HEK293 (cell line): ENCODE measurements at regions not wholly inside any gene's neighbourhood (a gene's known extent, or its start where the extent isn't known, plus 50 kb on each side); places are given as distances from the start of the nearest gene placed in this dataset.

Source experiments
- CTCF ChIA-PET: fragments of 350-600 bp; formaldehyde crosslinking; extraction: SDS; loops from one replicate; lab custom pipeline; 2021; ENCODE audit warnings: antibody characterized with exemption; lab: Yijun Ruan, JAX
- POLR2A ChIA-PET: fragments of 300-600 bp; formaldehyde crosslinking; extraction: SDS; loops from one replicate; lab custom pipeline; 2020; ENCODE audit warnings: antibody characterized with exemption, inconsistent platforms; lab: Yijun Ruan, JAX
- H3K27ac ChIP-seq: fragments of 200-500 bp; sonication (Bioruptor generic); 2 replicates; pipeline ENCODE4 v1.5.1; 2014; ENCODE audit warnings: low read depth, low read length, control low read depth, inconsistent platforms; ENCODE audit errors: extremely low read depth
- H3K36me3 ChIP-seq, 2 experiments: fragments of 200-500 bp in 1 of 2; sonication (Bioruptor generic) in 1 of 2; 1 replicate in 1 of 2; 2 replicates in 1 of 2; pipeline ENCODE4 v1.5.1; 2014 to 2017; ENCODE audit warnings: inconsistent platforms in 2 of 2, low read length in 2 of 2; ENCODE audit not compliant: control insufficient read depth in 2 of 2, insufficient read depth in 1 of 2
- H3K4me1 ChIP-seq: fragments of 200-500 bp; sonication (Bioruptor generic); 2 replicates; pipeline ENCODE4 v1.5.1; 2014; ENCODE audit warnings: mild to moderate bottlenecking, low read length, inconsistent platforms; ENCODE audit not compliant: control insufficient read depth, insufficient read depth
- H3K4me3 ChIP-seq: 2 replicates; pipeline ENCODE4 v1.5.1; 2011; ENCODE audit warnings: low read depth, mild to moderate bottlenecking, control low read depth, low read length, moderate library complexity
- H3K9me3 ChIP-seq: fragments of 200-500 bp; sonication (Bioruptor generic); 2 replicates; pipeline ENCODE4 v1.5.1; 2014; ENCODE audit warnings: low read depth, low read length, inconsistent platforms; ENCODE audit not compliant: control insufficient read depth, insufficient read depth
- BCL11B ChIP-seq: fragments of 450-650 bp; formaldehyde crosslinking; IDR thresholded peaks from 2 replicates; pipeline ENCODE4 v1.5.1; 2016; ENCODE audit warnings: low read depth, missing biosample characterization, missing genetic modification characterization
- ELK4 ChIP-seq: IDR thresholded peaks from 2 replicates; pipeline ENCODE4 v1.6.1; 2011; ENCODE audit warnings: mild to moderate bottlenecking, low read depth, low read length, borderline replicate concordance
- HOXA7 ChIP-seq: sonication (generic); formaldehyde crosslinking; IDR thresholded peaks from 2 replicates; pipeline ENCODE4 v1.8.1; 2022; ENCODE audit warnings: missing genetic modification reagents, borderline replicate concordance
- KLF9 ChIP-seq: fragments of 450-650 bp; formaldehyde crosslinking; IDR thresholded peaks from 2 replicates; pipeline ENCODE4 v1.5.1; 2016; ENCODE audit warnings: missing biosample characterization, missing genetic modification characterization, low read depth
- MZF1 ChIP-seq: fragments of 450-650 bp; formaldehyde crosslinking; IDR thresholded peaks from 2 replicates; pipeline ENCODE4 v1.5.1; 2017; ENCODE audit warnings: missing biosample characterization, missing genetic modification characterization, borderline replicate concordance
- PRDM2 ChIP-seq: fragments of 450-650 bp; formaldehyde crosslinking; IDR thresholded peaks from 2 replicates; pipeline ENCODE4 v1.5.1; 2016; ENCODE audit warnings: missing biosample characterization, missing genetic modification characterization, borderline replicate concordance
- PRDM4 ChIP-seq: fragments of 450-650 bp; formaldehyde crosslinking; IDR thresholded peaks from 2 replicates; pipeline ENCODE4 v1.5.1; 2017; ENCODE audit warnings: missing biosample characterization, missing genetic modification characterization
- SP7 ChIP-seq: fragments of 450-650 bp; formaldehyde crosslinking; IDR thresholded peaks from 2 replicates; pipeline ENCODE4 v1.5.1; 2016; ENCODE audit warnings: missing biosample characterization, missing genetic modification characterization
- YY2 ChIP-seq: fragments of 450-650 bp; formaldehyde crosslinking; IDR thresholded peaks from 2 replicates; pipeline ENCODE4 v1.5.1; 2016; ENCODE audit warnings: missing biosample characterization, missing genetic modification characterization
- ZBTB48 ChIP-seq: fragments of 450-650 bp; formaldehyde crosslinking; IDR thresholded peaks from 2 replicates; pipeline ENCODE4 v1.5.1; 2016; ENCODE audit warnings: missing biosample characterization, missing genetic modification characterization
- ZNF23 ChIP-seq: fragments of 450-650 bp; formaldehyde crosslinking; IDR thresholded peaks from 2 replicates; pipeline ENCODE4 v1.5.1; 2016; ENCODE audit warnings: missing biosample characterization, missing genetic modification characterization, borderline replicate concordance
- ZNF423 ChIP-seq: fragments of 450-650 bp; formaldehyde crosslinking; IDR thresholded peaks from 2 replicates; pipeline ENCODE4 v1.5.1; 2016; ENCODE audit warnings: missing biosample characterization, missing genetic modification characterization
- ZNF610 ChIP-seq: fragments of 450-650 bp; formaldehyde crosslinking; IDR thresholded peaks from 2 replicates; pipeline ENCODE4 v1.5.1; 2016; ENCODE audit warnings: missing biosample characterization, missing genetic modification characterization, borderline replicate concordance
- ZNF645 ChIP-seq: fragments of 450-650 bp; formaldehyde crosslinking; IDR thresholded peaks from 2 replicates; pipeline ENCODE4; 2016; ENCODE audit warnings: missing biosample characterization, missing genetic modification characterization
- ZNF692 ChIP-seq: fragments of 450-650 bp; formaldehyde crosslinking; IDR thresholded peaks from 2 replicates; pipeline ENCODE4 v1.5.1; 2016; ENCODE audit warnings: missing biosample characterization, missing genetic modification characterization
- ZSCAN18 ChIP-seq: fragments of 450-650 bp; formaldehyde crosslinking; IDR thresholded peaks from 2 replicates; pipeline ENCODE4 v1.5.1; 2016; ENCODE audit warnings: missing biosample characterization, missing genetic modification characterization
- ZSCAN4 ChIP-seq: fragments of 450-650 bp; formaldehyde crosslinking; IDR thresholded peaks from 2 replicates; pipeline ENCODE4 v1.5.1; 2017; ENCODE audit warnings: missing biosample characterization, missing genetic modification characterization
- ZXDB ChIP-seq: fragments of 450-650 bp; formaldehyde crosslinking; IDR thresholded peaks from 2 replicates; pipeline ENCODE4 v1.5.1; 2016; ENCODE audit warnings: missing biosample characterization, missing genetic modification characterization

GRCh38 chr11:80182901-80183300 lies 742.1 kb upstream of the TENM4 start:
- H3K4me1 ChIP-seq = no peaks in the 10 kb centered on the region
- ChIA-PET POLR2A (no interaction called here), CTCF (no interaction called here)
- no peaks in the 10 kb centered on the region for H3K9me3 ChIP-seq
- H3K4me3 ChIP-seq = no peak overlapping the region
- H3K36me3 ChIP-seq = no peaks in the 10 kb centered on the region
- H3K27ac ChIP-seq = no peak overlapping the region
- TF ChIP-seq ZNF423 (tag by site-specific recombination) (no peak), YY2 (tag by site-specific recombination) (no peak), PRDM4 (tag by site-specific recombination) (no peak), ZXDB (no peak), HOXA7 (CRISPR knock-in tag) (no peak)
- TF ChIP-seq, all 188 proteins: peak for 0

GRCh38 chr11:80173371-80174136 lies 732.7 kb upstream of the TENM4 start:
- Histone ChIP-seq H3K27ac (no peak overlapping the region), H3K36me3 (no peaks in the 10 kb centered on the region), H3K9me3 (no peaks in the 10 kb centered on the region), H3K4me1 (no peaks in the 10 kb centered on the region), H3K4me3 (no peak overlapping the region)
- ChIA-PET CTCF (no interaction called here), POLR2A (no interaction called here)
- TF ChIP-seq MZF1 (tag by site-specific recombination) = no peak
- no peak for TF ChIP-seq BCL11B (tag by site-specific recombination)
- TF ChIP-seq ZSCAN18 (tag by site-specific recombination) = no peak
- TF ChIP-seq SP7 (tag by site-specific recombination) = no peak
- TF ChIP-seq ELK4 = no peak
- TF ChIP-seq PRDM2 (tag by site-specific recombination) = no peak
- TF ChIP-seq ZNF23 = no peak
- no peak for TF ChIP-seq ZXDB
- TF ChIP-seq ZNF610 = no peak
- no peak for TF ChIP-seq ZNF692 (tag by site-specific recombination)
- TF ChIP-seq ZBTB48 (tag by site-specific recombination) = no peak
- TF ChIP-seq ZSCAN4 (tag by site-specific recombination) = no peak
- TF ChIP-seq KLF9 (tag by site-specific recombination) = no peak
- TF ChIP-seq ZNF645 (tag by site-specific recombination) = no peak
